ENCODE measurements at regions not wholly inside any gene's neighbourhood (a gene's known extent, or its start where the extent isn't known, plus 50 kb on each side); places are given as distances from the start of the nearest gene placed in this dataset.

DNA sequence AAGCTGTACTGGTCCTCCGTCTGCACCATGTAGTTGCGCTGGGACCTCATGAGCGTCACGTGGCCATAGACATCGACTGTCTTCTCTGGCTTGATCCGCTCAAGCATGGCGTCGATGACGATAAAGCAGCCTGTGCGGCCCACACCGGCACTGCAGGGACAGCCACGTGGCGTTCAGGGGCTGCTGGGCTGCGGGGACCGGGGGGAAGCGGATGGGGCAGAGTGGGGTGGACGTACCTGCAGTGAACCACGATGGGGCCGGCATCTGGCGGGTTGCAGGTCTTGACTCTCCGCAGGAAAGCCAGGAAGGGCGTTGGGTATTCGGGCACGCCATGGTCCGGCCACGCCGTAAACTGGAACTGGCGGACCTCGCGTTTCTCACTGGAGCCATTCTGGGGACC is 128.5 kb downstream of the PTPRS start:
- intact Hi-C loops (cut with DNase I) = no loop called here
- Histone ChIP-seq H3K27me3 (ENCODE audit: control insufficient read depth, insufficient read depth, low read length) (no peaks in the 10 kb centered on the region), H3K9ac (ENCODE audit: low read length in 3 of 3) (no peak overlapping the region), H3K4me1 (ENCODE audit: control insufficient read depth in 2 of 3, insufficient read depth in 2 of 3, low read depth in 1 of 3, low read length in 3 of 3) (no peaks in the 10 kb centered on the region), H3K4me3 (ENCODE audit: low read length in 3 of 3) (no peak overlapping the region), H3K27ac (ENCODE audit: low read depth in 2 of 2, low read length in 2 of 2) (no peak overlapping the region), H3K36me3 (ENCODE audit: control insufficient read depth in 2 of 3, insufficient read depth in 3 of 3, low read length in 3 of 3) (peaks cover 24 to 59% (median 52%) of the 10 kb centered on the region in 3 donors), H3K9me3 (ENCODE audit: control insufficient read depth in 2 of 3, insufficient read depth in 1 of 3, low read length in 3 of 3) (no peaks in the 10 kb centered on the region)
- FAIRE-seq (no peak), DNase-seq (no peak)
- TF ChIP-seq, protein P1, sequence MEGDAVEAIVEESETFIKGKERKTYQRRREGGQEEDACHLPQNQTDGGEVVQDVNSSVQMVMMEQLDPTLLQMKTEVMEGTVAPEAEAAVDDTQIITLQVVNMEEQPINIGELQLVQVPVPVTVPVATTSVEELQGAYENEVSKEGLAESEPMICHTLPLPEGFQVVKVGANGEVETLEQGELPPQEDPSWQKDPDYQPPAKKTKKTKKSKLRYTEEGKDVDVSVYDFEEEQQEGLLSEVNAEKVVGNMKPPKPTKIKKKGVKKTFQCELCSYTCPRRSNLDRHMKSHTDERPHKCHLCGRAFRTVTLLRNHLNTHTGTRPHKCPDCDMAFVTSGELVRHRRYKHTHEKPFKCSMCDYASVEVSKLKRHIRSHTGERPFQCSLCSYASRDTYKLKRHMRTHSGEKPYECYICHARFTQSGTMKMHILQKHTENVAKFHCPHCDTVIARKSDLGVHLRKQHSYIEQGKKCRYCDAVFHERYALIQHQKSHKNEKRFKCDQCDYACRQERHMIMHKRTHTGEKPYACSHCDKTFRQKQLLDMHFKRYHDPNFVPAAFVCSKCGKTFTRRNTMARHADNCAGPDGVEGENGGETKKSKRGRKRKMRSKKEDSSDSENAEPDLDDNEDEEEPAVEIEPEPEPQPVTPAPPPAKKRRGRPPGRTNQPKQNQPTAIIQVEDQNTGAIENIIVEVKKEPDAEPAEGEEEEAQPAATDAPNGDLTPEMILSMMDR (IDR thresholded peaks at IDR 0.05; ENCODE audit: borderline replicate concordance, extremely low read depth, insufficient read depth) = no peak

DNA sequence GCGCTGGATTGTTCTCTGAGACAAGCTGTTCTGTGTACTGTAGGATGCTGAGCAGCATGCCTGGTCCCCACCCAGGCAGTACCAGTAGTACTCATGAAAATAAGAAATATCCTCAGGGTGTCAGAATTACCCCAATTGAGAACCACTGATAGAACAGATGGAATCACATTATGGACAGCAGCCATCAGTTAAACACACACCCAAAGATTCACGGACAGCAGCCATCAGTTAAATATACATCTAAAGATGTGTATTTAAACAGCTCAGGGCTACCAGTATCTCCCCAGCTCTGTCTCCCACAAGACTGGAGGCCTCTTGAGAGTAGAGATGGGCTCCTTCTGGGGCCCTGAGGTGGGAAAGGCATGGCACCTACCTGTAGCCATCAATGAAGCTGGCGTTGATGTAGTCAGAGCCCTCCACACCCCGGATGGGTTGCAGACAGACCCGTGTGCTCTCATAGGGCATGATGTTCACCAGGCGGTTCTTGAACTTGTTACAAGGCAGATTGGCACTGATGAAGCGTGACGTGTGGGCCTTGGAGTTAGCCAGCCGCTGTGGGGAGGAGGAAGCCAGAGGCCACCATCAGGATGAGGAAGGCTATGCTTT is 129.3 kb downstream of the PTPRS start:
- TF ChIP-seq, protein P1 (IDR thresholded peaks at IDR 0.05; ENCODE audit: borderline replicate concordance, extremely low read depth, insufficient read depth) = no peak
- H3K9me3 ChIP-seq (ENCODE audit: control insufficient read depth in 2 of 3, insufficient read depth in 1 of 3, low read length in 3 of 3) = no peaks in the 10 kb centered on the region
- no peak overlapping the region for H3K27ac ChIP-seq (ENCODE audit: low read depth in 2 of 2, low read length in 2 of 2)
- DNase-seq = no peak
- peaks cover 22 to 55% (median 47%) of the 10 kb centered on the region in 3 donors for H3K36me3 ChIP-seq (ENCODE audit: control insufficient read depth in 2 of 3, insufficient read depth in 3 of 3, low read length in 3 of 3)
- no peak overlapping the region for H3K9ac ChIP-seq (ENCODE audit: low read length in 3 of 3)
- intact Hi-C loops (cut with DNase I) = no loop called here
- no peaks in the 10 kb centered on the region for H3K27me3 ChIP-seq (ENCODE audit: control insufficient read depth, insufficient read depth, low read length)
- FAIRE-seq = no peak
- no peak overlapping the region for H3K4me3 ChIP-seq (ENCODE audit: low read length in 3 of 3)
- no peaks in the 10 kb centered on the region for H3K4me1 ChIP-seq (ENCODE audit: control insufficient read depth in 2 of 3, insufficient read depth in 2 of 3, low read depth in 1 of 3, low read length in 3 of 3)

DNA sequence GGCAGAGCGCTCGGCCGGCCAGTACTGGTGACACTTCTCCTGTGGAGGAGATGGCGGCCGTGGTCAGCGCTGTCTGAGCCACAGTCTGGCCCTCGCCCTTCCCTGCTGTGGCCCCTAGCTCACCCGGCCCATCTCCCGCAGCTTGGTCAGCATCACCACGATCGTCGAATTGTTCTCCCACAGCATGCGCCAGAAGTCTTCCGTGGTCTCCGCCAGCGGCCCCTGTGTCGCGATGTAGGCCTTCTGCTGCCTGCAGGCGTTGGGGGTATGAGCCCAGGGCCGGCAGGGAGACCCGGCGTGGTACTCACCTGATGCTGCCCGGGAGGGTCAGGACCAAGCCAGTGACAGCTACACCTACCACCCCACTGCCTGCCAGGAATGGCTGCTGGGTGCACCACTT is 130.1 kb downstream of the PTPRS start:
- Histone ChIP-seq H3K4me1 (ENCODE audit: control insufficient read depth in 2 of 3, insufficient read depth in 2 of 3, low read depth in 1 of 3, low read length in 3 of 3) (no peaks in the 10 kb centered on the region), H3K9me3 (ENCODE audit: control insufficient read depth in 2 of 3, insufficient read depth in 1 of 3, low read length in 3 of 3) (no peaks in the 10 kb centered on the region), H3K36me3 (ENCODE audit: control insufficient read depth in 2 of 3, insufficient read depth in 3 of 3, low read length in 3 of 3) (peaks cover 22 to 49% (median 44%) of the 10 kb centered on the region in 3 donors), H3K27me3 (ENCODE audit: control insufficient read depth, insufficient read depth, low read length) (no peaks in the 10 kb centered on the region), H3K9ac (ENCODE audit: low read length in 3 of 3) (no peak overlapping the region), H3K4me3 (ENCODE audit: low read length in 3 of 3) (no peak overlapping the region), H3K27ac (ENCODE audit: low read depth in 2 of 2, low read length in 2 of 2) (no peak overlapping the region)
- DNase-seq (no peak), FAIRE-seq (no peak)
- TF ChIP-seq, protein P1 (IDR thresholded peaks at IDR 0.05; ENCODE audit: borderline replicate concordance, extremely low read depth, insufficient read depth) = no peak
- intact Hi-C loops (cut with DNase I) = no loop called here

DNA sequence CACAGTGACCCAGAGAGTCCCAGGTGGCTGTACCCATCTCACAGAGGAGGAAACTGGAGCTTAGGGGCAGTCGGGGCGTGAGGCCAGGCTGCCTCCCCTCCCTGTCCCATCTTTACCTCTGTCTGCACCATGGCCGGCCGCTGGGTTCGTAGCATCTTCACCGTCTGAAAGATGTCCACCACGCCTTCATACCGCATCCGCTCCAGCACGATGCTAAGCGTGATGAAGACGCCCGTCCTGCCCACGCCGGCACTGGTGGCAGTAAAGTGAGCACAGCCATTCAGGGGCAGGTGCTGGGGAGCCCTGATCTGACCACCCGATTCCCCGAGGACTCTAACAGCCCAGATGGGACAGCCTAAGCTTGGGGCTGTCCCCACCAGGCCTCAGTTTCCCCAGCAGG is 132.8 kb downstream of the PTPRS start:
- TF ChIP-seq, protein P1 (IDR thresholded peaks at IDR 0.05; ENCODE audit: borderline replicate concordance, extremely low read depth, insufficient read depth) = no peak
- Histone ChIP-seq H3K4me1 (ENCODE audit: control insufficient read depth in 2 of 3, insufficient read depth in 2 of 3, low read depth in 1 of 3, low read length in 3 of 3) (no peaks in the 10 kb centered on the region), H3K9ac (ENCODE audit: low read length in 3 of 3) (no peak overlapping the region), H3K27me3 (ENCODE audit: control insufficient read depth, insufficient read depth, low read length) (no peaks in the 10 kb centered on the region), H3K9me3 (ENCODE audit: control insufficient read depth in 2 of 3, insufficient read depth in 1 of 3, low read length in 3 of 3) (peaks cover 0 to under 1% (median 0%) of the 10 kb centered on the region in 3 donors), H3K36me3 (ENCODE audit: control insufficient read depth in 2 of 3, insufficient read depth in 3 of 3, low read length in 3 of 3) (peaks cover 14 to 36% (median 30%) of the 10 kb centered on the region in 3 donors), H3K27ac (ENCODE audit: low read depth in 2 of 2, low read length in 2 of 2) (no peak overlapping the region), H3K4me3 (ENCODE audit: low read length in 3 of 3) (no peak overlapping the region)
- intact Hi-C loops (cut with DNase I) = no loop called here
- DNase-seq (no peak), FAIRE-seq (no peak)
